BJ (cell line): ENCODE measurements at regions not wholly inside any gene's neighbourhood (a gene's known extent, or its start where the extent isn't known, plus 50 kb on each side); places are given as distances from the start of the nearest gene placed in this dataset.

ENCODE experiments used
- CTCF ChIA-PET: fragments of 350-600 bp; formaldehyde crosslinking; extraction: SDS; loops from one replicate; lab custom pipeline; 2021; ENCODE audit warnings: antibody characterized with exemption, inconsistent platforms; lab: Yijun Ruan, JAX
- POLR2A ChIA-PET: fragments of 300-600 bp; sonication (Branson Sonifier 250); formaldehyde crosslinking; extraction: SDS; loops from one replicate; lab custom pipeline; 2021; ENCODE audit warnings: antibody characterized with exemption; lab: Charles Lee
- DNase-seq: peaks from one replicate; pipeline ENCODE4 v3.0.0-alpha.2; 2011; ENCODE audit warnings: low read depth
- H3K27me3 ChIP-seq: 2 replicates; pipeline ENCODE4 v1.6.0; 2011; ENCODE audit warnings: low read length; ENCODE audit not compliant: control insufficient read depth, insufficient read depth
- H3K36me3 ChIP-seq: 2 replicates; pipeline ENCODE4 v1.5.1; 2011; ENCODE audit warnings: low read length; ENCODE audit not compliant: control insufficient read depth, insufficient read depth
- H3K4me3 ChIP-seq: 2 replicates; pipeline ENCODE4 v1.5.1; 2011; ENCODE audit warnings: low read depth, mild to moderate bottlenecking, control low read depth, low read length
- TF ChIP-seq, protein P1 (sequence below): IDR thresholded peaks from 2 replicates; pipeline ENCODE4 v1.5.1; 2011; ENCODE audit warnings: low read depth, mild to moderate bottlenecking, control low read depth, inconsistent platforms, low read length, moderate library complexity; ENCODE audit not compliant: insufficient read depth

DNA sequence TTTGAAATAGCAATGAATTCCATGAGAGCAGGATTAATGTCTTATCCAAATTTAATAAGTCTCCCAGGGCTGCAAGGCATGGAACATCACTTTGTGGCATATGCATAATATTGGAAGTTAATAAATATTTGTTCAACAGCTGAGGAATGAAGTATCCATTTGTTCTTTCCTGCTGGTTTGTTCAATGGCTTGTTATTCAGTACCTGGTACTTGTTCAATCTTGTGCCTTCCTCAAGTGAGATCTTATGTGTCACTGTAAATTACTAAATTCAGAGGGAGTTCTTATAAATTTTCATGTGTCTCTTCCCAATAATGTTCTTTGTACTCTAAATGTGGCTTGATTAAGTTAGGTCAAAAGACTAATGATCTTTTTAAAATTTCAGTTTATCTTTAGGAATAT is 1105.5 kb upstream of the SPRY2 start:
- Histone ChIP-seq H3K27me3 (no peaks in the 10 kb centered on the region), H3K36me3 (no peaks in the 10 kb centered on the region), H3K4me3 (no peak overlapping the region)
- POLR2A ChIA-PET: no interaction called here
- TF ChIP-seq, protein P1, sequence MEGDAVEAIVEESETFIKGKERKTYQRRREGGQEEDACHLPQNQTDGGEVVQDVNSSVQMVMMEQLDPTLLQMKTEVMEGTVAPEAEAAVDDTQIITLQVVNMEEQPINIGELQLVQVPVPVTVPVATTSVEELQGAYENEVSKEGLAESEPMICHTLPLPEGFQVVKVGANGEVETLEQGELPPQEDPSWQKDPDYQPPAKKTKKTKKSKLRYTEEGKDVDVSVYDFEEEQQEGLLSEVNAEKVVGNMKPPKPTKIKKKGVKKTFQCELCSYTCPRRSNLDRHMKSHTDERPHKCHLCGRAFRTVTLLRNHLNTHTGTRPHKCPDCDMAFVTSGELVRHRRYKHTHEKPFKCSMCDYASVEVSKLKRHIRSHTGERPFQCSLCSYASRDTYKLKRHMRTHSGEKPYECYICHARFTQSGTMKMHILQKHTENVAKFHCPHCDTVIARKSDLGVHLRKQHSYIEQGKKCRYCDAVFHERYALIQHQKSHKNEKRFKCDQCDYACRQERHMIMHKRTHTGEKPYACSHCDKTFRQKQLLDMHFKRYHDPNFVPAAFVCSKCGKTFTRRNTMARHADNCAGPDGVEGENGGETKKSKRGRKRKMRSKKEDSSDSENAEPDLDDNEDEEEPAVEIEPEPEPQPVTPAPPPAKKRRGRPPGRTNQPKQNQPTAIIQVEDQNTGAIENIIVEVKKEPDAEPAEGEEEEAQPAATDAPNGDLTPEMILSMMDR: no peak
- CTCF ChIA-PET: interaction anchor here (0.7 kb wide), 1 partner anchor 45 kb away, joined by 3 read pairs; no protein-coding TSS in a partner anchor
- DNase-seq: no peak

DNA sequence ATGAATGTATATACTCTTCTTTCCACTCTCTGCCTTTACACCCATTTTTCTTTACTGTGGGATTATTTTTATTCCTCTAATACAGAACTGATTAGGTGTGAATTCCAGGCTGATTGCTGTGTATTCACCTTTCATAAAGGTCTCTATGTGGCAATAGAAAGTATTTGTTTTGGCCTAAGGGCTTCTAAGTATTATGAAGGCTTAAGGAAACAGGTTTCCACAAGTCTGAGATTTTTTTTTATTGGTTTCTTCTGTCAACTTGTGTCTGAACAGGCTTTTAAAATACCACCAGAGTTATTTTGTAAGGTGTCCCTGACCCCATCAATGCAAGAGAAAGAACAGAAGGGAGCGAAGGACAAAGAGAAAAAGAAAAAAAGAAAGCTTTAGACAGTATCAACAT is 1102.0 kb upstream of the SPRY2 start:
- TF ChIP-seq, protein P1: no peak
- H3K36me3 ChIP-seq: no peaks in the 10 kb centered on the region
- CTCF ChIA-PET: no interaction called here
- DNase-seq: no peak
- no peak overlapping the region for H3K4me3 ChIP-seq
- POLR2A ChIA-PET: no interaction called here
- H3K27me3 ChIP-seq: no peaks in the 10 kb centered on the region

DNA sequence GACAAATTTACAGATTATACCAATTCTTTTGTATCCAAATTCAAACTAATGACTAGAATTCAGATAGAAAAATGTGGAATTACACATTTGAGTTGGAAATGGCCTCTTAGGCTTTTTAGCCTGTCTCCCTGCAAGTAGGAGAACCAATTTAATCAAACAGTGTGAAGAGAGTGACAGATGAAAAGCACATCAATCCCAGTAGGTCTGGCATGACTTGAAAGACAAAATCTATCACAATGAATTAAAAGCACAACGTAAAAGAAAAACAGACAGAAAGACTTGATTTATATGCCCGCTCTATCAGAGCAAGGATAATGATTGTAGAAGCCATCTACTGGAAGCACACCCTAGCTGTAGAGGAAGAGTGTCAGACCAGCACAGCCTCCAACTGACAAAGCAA is 1084.4 kb upstream of the SPRY2 start:
- no peaks in the 10 kb centered on the region for H3K27me3 ChIP-seq
- POLR2A ChIA-PET: no interaction called here
- DNase-seq: no peak
- CTCF ChIA-PET: no interaction called here
- TF ChIP-seq, protein P1: no peak
- H3K36me3 ChIP-seq: no peaks in the 10 kb centered on the region
- no peak overlapping the region for H3K4me3 ChIP-seq

DNA sequence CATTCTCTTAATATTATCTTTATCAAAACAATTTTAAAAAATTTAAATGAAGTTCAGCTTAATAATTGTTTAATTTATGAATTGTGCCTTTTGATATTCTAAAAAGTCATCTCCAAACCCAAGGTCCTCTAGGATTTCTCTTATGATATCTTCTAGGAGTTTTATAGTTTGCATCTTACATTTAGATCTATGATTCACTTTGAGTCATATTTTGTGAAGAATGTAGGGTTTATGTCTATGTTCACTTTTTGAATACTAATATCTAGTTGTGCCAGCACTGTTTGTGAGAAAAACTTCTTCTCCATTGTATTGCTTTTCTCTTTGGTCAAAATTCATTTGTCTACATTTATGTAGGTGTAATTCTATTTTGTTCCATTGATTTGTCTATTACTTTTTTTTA is 1068.4 kb upstream of the SPRY2 start:
- no peak for DNase-seq
- Histone ChIP-seq H3K36me3 (no peaks in the 10 kb centered on the region), H3K27me3 (no peaks in the 10 kb centered on the region), H3K4me3 (no peak overlapping the region)
- ChIA-PET POLR2A (no interaction called here), CTCF (no interaction called here)
- TF ChIP-seq, protein P1: no peak

DNA sequence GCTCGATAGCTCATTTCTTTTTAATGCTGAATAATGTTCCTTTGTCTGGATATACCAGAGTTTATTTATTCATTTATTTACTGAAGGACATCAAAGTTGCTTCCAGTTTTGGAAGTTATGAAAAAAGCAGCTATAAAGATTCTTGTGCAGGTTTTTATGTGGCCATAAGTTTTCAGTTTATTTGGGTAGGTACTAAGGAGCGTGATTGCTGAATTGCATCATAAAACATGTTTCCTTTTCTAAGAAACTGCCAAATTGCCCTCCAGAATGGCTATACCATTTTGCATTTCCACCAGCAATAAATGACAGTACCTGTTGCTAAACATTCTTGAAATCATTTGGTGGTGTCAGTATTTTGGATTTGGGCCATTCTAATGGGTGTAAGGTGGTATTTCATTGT is 1067.7 kb upstream of the SPRY2 start:
- CTCF ChIA-PET: no interaction called here
- H3K36me3 ChIP-seq: no peaks in the 10 kb centered on the region
- H3K4me3 ChIP-seq: no peak overlapping the region
- TF ChIP-seq, protein P1: no peak
- POLR2A ChIA-PET: no interaction called here
- H3K27me3 ChIP-seq: no peaks in the 10 kb centered on the region
- DNase-seq: no peak
